ENCODE measurements at regions not wholly inside any gene's neighbourhood (a gene's known extent, or its start where the extent isn't known, plus 50 kb on each side); places are given as distances from the start of the nearest gene placed in this dataset.

DNA sequence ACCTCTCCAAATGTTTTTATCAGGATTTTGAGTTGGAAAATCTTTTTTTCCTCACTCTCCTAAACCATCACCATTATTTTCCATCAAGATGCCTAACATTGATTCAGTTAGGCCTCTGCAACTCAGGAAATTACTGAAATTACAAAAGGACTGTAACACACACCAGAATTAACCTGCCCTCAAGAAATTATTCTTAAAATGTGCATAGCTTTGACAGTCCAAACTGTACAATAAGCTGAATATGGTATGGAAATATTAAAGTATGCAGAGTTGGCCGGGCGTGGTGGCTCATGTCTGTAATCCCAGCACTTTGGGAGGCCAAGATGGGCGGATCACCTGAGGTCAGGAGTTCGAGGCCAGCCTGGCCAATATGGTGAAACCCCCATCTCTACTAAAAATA lies 50.2 kb upstream of the PHLPP1 start:
- FAIRE-seq (no peak), DNase-seq (ENCODE audit: insufficient read length, low spot score) (no peak)

Data from GM19239 (cell line).